NCI-H1105 treated with DMSO at 0.1 percent for 48 hours (cell line): ENCODE measurements at regions not wholly inside any gene's neighbourhood (a gene's known extent, or its start where the extent isn't known, plus 50 kb on each side); places are given as distances from the start of the nearest gene placed in this dataset.

ENCODE experiments used
- DNase-seq: peaks from one replicate; lab custom pipeline; 2025; lab: John Stamatoyannopoulos, UW

GRCh38 chr6:130766239-130767144, 60.7 kb upstream of the SMLR1 start:
- no peak for DNase-seq

GRCh38 chr6:130769861-130770260, 57.3 kb upstream of the SMLR1 start:
- DNase-seq = no peak

GRCh38 chr6:130771741-130772140, 55.5 kb upstream of the SMLR1 start:
- no peak for DNase-seq

GRCh38 chr6:130773860-130774259, 53.3 kb upstream of the SMLR1 start:
- no peak for DNase-seq

- no peak for DNase-seq
These were observed 51.7 kb upstream of the SMLR1 start for GRCh38 chr6:130775411-130776012.

GRCh38 chr6:130776287-130776925, 50.8 kb upstream of the SMLR1 start:
- DNase-seq = no peak
